H9 (cell line): ENCODE measurements at regions not wholly inside any gene's neighbourhood (a gene's known extent, or its start where the extent isn't known, plus 50 kb on each side); places are given as distances from the start of the nearest gene placed in this dataset.

Experiments
- DNase-seq: peaks from one replicate; pipeline ENCODE4 v3.0.0-alpha.2; 2017
- H2AFZ ChIP-seq: one replicate; pipeline ENCODE4 v1.6.1; 2013; ENCODE audit warnings: mild to moderate bottlenecking, low read length, control low read depth, moderate library complexity
- H2AK5ac ChIP-seq: 2 replicates; pipeline ENCODE4 v1.6.1; 2013; ENCODE audit warnings: low read length, control low read depth, mixed read lengths; ENCODE audit not compliant: insufficient read length
- H2BK120ac ChIP-seq: one replicate; pipeline ENCODE4 v1.6.1; 2013; ENCODE audit warnings: low read depth, mild to moderate bottlenecking, low read length, control low read depth, inconsistent platforms; ENCODE audit not compliant: poor library complexity, severe bottlenecking
- H2BK12ac ChIP-seq: 2 replicates; pipeline ENCODE4 v1.6.1; 2013; ENCODE audit warnings: low read length, control low read depth, mixed read lengths, low read depth; ENCODE audit not compliant: insufficient read length
- H2BK15ac ChIP-seq: 2 replicates; pipeline ENCODE4 v1.6.1; 2013; ENCODE audit warnings: low read depth, low read length, control low read depth
- H2BK20ac ChIP-seq: one replicate; pipeline ENCODE4 v1.6.1; 2013; ENCODE audit warnings: low read depth, mild to moderate bottlenecking, low read length, control low read depth, inconsistent platforms; ENCODE audit not compliant: poor library complexity, severe bottlenecking
- H2BK5ac ChIP-seq: 2 replicates; pipeline ENCODE4 v1.6.1; 2013; ENCODE audit warnings: low read length, control low read depth, mixed read lengths; ENCODE audit not compliant: insufficient read length
- H3K14ac ChIP-seq: 2 replicates; pipeline ENCODE4 v1.6.1; 2013; ENCODE audit warnings: low read length, control low read depth; ENCODE audit not compliant: insufficient read depth
- H3K18ac ChIP-seq: 2 replicates; pipeline ENCODE4 v1.6.1; 2013; ENCODE audit warnings: low read depth, mild to moderate bottlenecking, mixed read lengths, low read length, control low read depth; ENCODE audit not compliant: insufficient read length
- H3K23ac ChIP-seq: 2 replicates; pipeline ENCODE4 v1.6.1; 2013; ENCODE audit warnings: low read length, control low read depth, mixed read lengths, low read depth; ENCODE audit not compliant: insufficient read length
- H3K23me2 ChIP-seq: 2 replicates; pipeline ENCODE4 v1.6.1; 2013; ENCODE audit warnings: low read depth, mild to moderate bottlenecking, mixed read lengths, low read length, control low read depth; ENCODE audit not compliant: insufficient read length, poor library complexity, severe bottlenecking
- H3K27ac ChIP-seq: 2 replicates; pipeline ENCODE4 v1.5.1; 2013; ENCODE audit warnings: low read length, control low read depth, mixed read lengths, low read depth; ENCODE audit not compliant: insufficient read length
- H3K27me3 ChIP-seq: 2 replicates; pipeline ENCODE4 v1.6.1; 2013; ENCODE audit warnings: low read length, control low read depth, inconsistent platforms; ENCODE audit not compliant: insufficient read depth
- H3K4ac ChIP-seq: 2 replicates; pipeline ENCODE4 v1.6.1; 2013; ENCODE audit warnings: low read depth, mild to moderate bottlenecking, control low read depth, inconsistent platforms, low read length, moderate library complexity
- H3K4me1 ChIP-seq: 2 replicates; pipeline ENCODE4 v1.6.1; 2013; ENCODE audit warnings: low read length, control low read depth, inconsistent platforms; ENCODE audit not compliant: insufficient read depth
- H3K4me2 ChIP-seq: 2 replicates; pipeline ENCODE4 v1.6.1; 2013; ENCODE audit warnings: low read length, control low read depth, mixed read lengths; ENCODE audit not compliant: insufficient read length, insufficient read depth
- H3K56ac ChIP-seq: 2 replicates; pipeline ENCODE4 v1.6.1; 2013; ENCODE audit warnings: low read depth, mild to moderate bottlenecking, mixed read lengths, low read length, control low read depth; ENCODE audit not compliant: insufficient read length
- H3K79me1 ChIP-seq: 2 replicates; pipeline ENCODE4 v1.6.1; 2013; ENCODE audit warnings: low read depth, mild to moderate bottlenecking, moderate library complexity, low read length, control low read depth, inconsistent platforms; ENCODE audit not compliant: insufficient read depth, poor library complexity, severe bottlenecking
- H3K79me2 ChIP-seq: 2 replicates; pipeline ENCODE4 v1.6.1; 2013; ENCODE audit warnings: low read length, control low read depth, inconsistent platforms; ENCODE audit not compliant: insufficient read depth
- H3K9ac ChIP-seq: 2 replicates; pipeline ENCODE4 v1.6.1; 2013; ENCODE audit warnings: low read length, control low read depth, mixed read lengths; ENCODE audit not compliant: insufficient read length; ENCODE audit errors: extremely low read depth
- H3K9me3 ChIP-seq: one replicate; pipeline ENCODE4 v1.6.1; 2013; ENCODE audit warnings: low read depth, low read length, inconsistent platforms; ENCODE audit not compliant: control insufficient read depth
- H3T11ph ChIP-seq: one replicate; pipeline ENCODE4 v1.6.1; 2013; ENCODE audit warnings: mild to moderate bottlenecking, low read length, control low read depth, inconsistent platforms
- H4K20me1 ChIP-seq: one replicate; pipeline ENCODE4 v1.6.1; 2013; ENCODE audit not compliant: control insufficient read depth, insufficient read length, insufficient read depth
- H4K5ac ChIP-seq: 2 replicates; pipeline ENCODE4 v1.6.1; 2013; ENCODE audit warnings: low read depth, mild to moderate bottlenecking, mixed read lengths, low read length, control low read depth; ENCODE audit not compliant: insufficient read length
- H4K8ac ChIP-seq: replicated peaks from 2 replicates; pipeline ENCODE4 v1.6.1; 2013; ENCODE audit warnings: low read length, control low read depth, mixed read lengths, low read depth; ENCODE audit not compliant: insufficient read length
- H4K91ac ChIP-seq: 2 replicates; pipeline ENCODE4 v1.6.1; 2013; ENCODE audit warnings: low read depth, mild to moderate bottlenecking, moderate library complexity, mixed read lengths, low read length, control low read depth; ENCODE audit not compliant: insufficient read length
- H3K27ac Mint-ChIP-seq, 3 experiments: 2 replicates in 2 of 3; 3 replicates in 1 of 3; pipeline ENCODE4 v1.8.0; 2020 to 2021; ENCODE audit warnings: mixed read lengths in 3 of 3, mild to moderate bottlenecking in 1 of 3, moderate library complexity in 1 of 3
- H3K27me3 Mint-ChIP-seq: 2 replicates; pipeline ENCODE4 v1.8.0; 2021; ENCODE audit warnings: low read depth, mild to moderate bottlenecking, moderate library complexity, mixed read lengths
- H3K36me3 Mint-ChIP-seq, 3 experiments: 2 replicates in 2 of 3; 3 replicates in 1 of 3; pipeline ENCODE4 v1.8.0; 2020 to 2021; ENCODE audit warnings: low read depth in 3 of 3, mixed read lengths in 3 of 3; ENCODE audit not compliant: insufficient read depth in 1 of 3
- H3K4me1 Mint-ChIP-seq, 2 experiments: 2 replicates each; pipeline ENCODE4 v1.8.0; 2020; ENCODE audit warnings: mixed read lengths in 2 of 2
- H3K4me3 Mint-ChIP-seq, 2 experiments: 2 replicates in 1 of 2; 3 replicates in 1 of 2; pipeline ENCODE4 v1.8.0; 2020 to 2021; ENCODE audit warnings: mild to moderate bottlenecking in 2 of 2, mixed read lengths in 2 of 2, moderate library complexity in 1 of 2
- H3K9me3 Mint-ChIP-seq, 2 experiments: 2 replicates in 1 of 2; 3 replicates in 1 of 2; pipeline ENCODE4 v1.8.0; 2020; ENCODE audit warnings: mild to moderate bottlenecking in 2 of 2, mixed read lengths in 2 of 2, moderate library complexity in 1 of 2
- WGBS: extraction: QIAGEN DNeasy Blood & Tissue Kit; methylation state at CpG from one replicate; pipeline ENCODE4 v1.1.7; 2013; ENCODE audit warnings: missing lambda C conversion rate, low lambda C conversion rate, mixed read lengths; ENCODE audit not compliant: insufficient read length; ENCODE audit errors: extremely low coverage; 5-methylcytosine and 5-hydroxymethylcytosine counted together
- TF ChIP-seq, protein P1 (sequence below): fragments of 200-600 bp; sonication (generic); conservative IDR thresholded peaks from 3 replicates; pipeline ENCODE4 v1.8.0; 2021; ENCODE audit warnings: antibody characterized with exemption, mild to moderate bottlenecking

DNA sequence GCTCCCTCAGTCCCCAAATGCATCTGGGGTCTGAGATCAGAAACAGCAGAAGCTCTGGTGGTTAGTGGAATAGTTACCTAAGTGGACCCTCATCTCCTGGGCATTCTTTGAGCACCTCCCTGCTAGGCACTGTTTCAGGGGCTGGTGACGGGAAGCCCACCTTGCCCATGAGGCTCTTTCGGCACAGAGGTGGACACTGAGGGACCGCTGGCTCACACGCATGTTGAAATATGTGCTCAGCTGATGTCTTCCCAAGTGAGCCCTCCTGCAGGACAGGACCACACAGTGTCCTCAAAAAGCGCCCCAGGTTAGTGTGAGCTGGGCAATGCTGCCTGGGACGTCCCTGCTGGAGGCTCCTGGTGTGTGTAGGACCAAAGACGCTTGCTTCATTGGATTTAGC, 1379.9 kb downstream of the TBC1D22A start:
- H3K4me1 ChIP-seq: peaks cover 5% of the 10 kb centered on the region; the same call in 1 of the 2 replicates
- Mint-ChIP-seq H3K4me3 (no peak overlapping the region), H3K36me3 (no peaks in the 10 kb centered on the region; a peak in 1 of 7 replicates), H3K27ac (no peak overlapping the region; a peak in 1 of 7 replicates), H3K9me3 (peaks cover 0 to 3% of the 10 kb centered on the region in 2 experiments; a peak in 1 of 5 replicates), H3K4me1 (peaks cover 10 to 23% of the 10 kb centered on the region in 2 experiments), H3K27me3 (peaks cover 43% of the 10 kb centered on the region)
- no peak overlapping the region for H3K27ac ChIP-seq
- no peak overlapping the region for H2BK20ac ChIP-seq
- no peaks in the 10 kb centered on the region for H3K79me1 ChIP-seq
- no peak overlapping the region for H3K4ac ChIP-seq
- no peak overlapping the region for H3K9ac ChIP-seq
- H3T11ph ChIP-seq: no peak overlapping the region
- no peak overlapping the region for H2AFZ ChIP-seq
- no peak for DNase-seq
- no peak overlapping the region for H3K56ac ChIP-seq
- no CpG with 5 or more reads among the region's 7 CpGs for WGBS
- no peaks in the 10 kb centered on the region for H3K23me2 ChIP-seq
- H2BK12ac ChIP-seq: no peak overlapping the region
- H2BK5ac ChIP-seq: no peak overlapping the region
- no peak overlapping the region for H4K91ac ChIP-seq
- H3K18ac ChIP-seq: no peak overlapping the region
- no peak overlapping the region for H2BK120ac ChIP-seq
- no peak overlapping the region for H3K23ac ChIP-seq
- no peak overlapping the region for H3K4me2 ChIP-seq
- H3K14ac ChIP-seq: no peak overlapping the region; the same call in 1 of the 2 replicates
- no peaks in the 10 kb centered on the region for H4K20me1 ChIP-seq
- no peaks in the 10 kb centered on the region for H3K79me2 ChIP-seq
- no peak overlapping the region for H2AK5ac ChIP-seq
- TF ChIP-seq, protein P1, sequence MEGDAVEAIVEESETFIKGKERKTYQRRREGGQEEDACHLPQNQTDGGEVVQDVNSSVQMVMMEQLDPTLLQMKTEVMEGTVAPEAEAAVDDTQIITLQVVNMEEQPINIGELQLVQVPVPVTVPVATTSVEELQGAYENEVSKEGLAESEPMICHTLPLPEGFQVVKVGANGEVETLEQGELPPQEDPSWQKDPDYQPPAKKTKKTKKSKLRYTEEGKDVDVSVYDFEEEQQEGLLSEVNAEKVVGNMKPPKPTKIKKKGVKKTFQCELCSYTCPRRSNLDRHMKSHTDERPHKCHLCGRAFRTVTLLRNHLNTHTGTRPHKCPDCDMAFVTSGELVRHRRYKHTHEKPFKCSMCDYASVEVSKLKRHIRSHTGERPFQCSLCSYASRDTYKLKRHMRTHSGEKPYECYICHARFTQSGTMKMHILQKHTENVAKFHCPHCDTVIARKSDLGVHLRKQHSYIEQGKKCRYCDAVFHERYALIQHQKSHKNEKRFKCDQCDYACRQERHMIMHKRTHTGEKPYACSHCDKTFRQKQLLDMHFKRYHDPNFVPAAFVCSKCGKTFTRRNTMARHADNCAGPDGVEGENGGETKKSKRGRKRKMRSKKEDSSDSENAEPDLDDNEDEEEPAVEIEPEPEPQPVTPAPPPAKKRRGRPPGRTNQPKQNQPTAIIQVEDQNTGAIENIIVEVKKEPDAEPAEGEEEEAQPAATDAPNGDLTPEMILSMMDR: no peak
- no peak overlapping the region for H4K8ac ChIP-seq
- H4K5ac ChIP-seq: no peak overlapping the region
- H3K9me3 ChIP-seq: no peaks in the 10 kb centered on the region
- no peak overlapping the region for H2BK15ac ChIP-seq
- H3K27me3 ChIP-seq: no peaks in the 10 kb centered on the region
